ENCODE measurements at regions not wholly inside any gene's neighbourhood (a gene's known extent, or its start where the extent isn't known, plus 50 kb on each side); places are given as distances from the start of the nearest gene placed in this dataset.

GRCh38 chr1:113266788-113267187 is 123.5 kb upstream of the MAGI3 start (continued):
- no peak for TF ChIP-seq CTCF (IDR thresholded peaks at IDR 0.05; ENCODE audit: control extremely low read depth in 1 of 3, insufficient read depth in 1 of 3, low read depth in 1 of 3, low read length in 3 of 3)

Measured in H1 (cell line).